Uterus (tissue), 2 donors: ENCODE measurements at regions not wholly inside any gene's neighbourhood (a gene's known extent, or its start where the extent isn't known, plus 50 kb on each side); places are given as distances from the start of the nearest gene placed in this dataset.

Experiments
- POLR2A ChIP-seq, 2 donors: fragments of 450-650 bp; IDR thresholded peaks; one replicate each; pipeline ENCODE4 v1.6.1; 2016; ENCODE audit warnings: antibody characterized with exemption in 2 of 2, mild to moderate bottlenecking in 1 of 2, moderate library complexity in 1 of 2
- TF ChIP-seq, protein P1 (sequence below), 4 experiments: fragments of 200-600 bp in 2 of 4; fragments of 450-650 bp in 2 of 4; sonication (generic) in 2 of 4; IDR thresholded peaks; one replicate each; pipeline ENCODE4 v1.5.1; 2016 to 2019; ENCODE audit warnings: antibody characterized with exemption in 4 of 4, mild to moderate bottlenecking in 2 of 4, moderate library complexity in 1 of 4

DNA sequence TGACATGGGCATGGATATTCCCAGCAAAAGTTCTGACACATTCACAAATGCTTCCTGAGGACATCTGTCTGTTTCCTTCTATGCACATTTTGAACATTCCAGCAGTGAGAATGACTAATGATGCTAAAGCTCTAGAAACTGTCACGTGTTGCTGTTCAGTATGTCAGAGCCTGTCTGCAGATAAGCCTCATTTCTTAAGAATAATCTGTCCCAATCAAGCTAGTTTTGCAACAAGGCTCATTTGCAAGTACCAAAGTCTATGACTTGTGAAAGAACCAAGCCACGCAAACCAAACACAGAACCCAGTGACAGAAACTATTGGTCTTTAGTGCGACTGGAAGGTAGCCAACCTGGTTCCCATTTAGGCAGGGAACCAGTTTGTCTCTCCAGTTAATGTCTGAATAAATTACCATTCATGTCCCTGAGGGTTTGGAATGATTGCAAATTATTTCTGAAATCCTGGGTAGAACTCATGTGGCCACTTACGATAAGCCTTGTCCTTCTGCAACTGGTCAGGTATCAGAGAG lies 178.5 kb downstream of the C9orf152 start:
- TF ChIP-seq, protein P1, sequence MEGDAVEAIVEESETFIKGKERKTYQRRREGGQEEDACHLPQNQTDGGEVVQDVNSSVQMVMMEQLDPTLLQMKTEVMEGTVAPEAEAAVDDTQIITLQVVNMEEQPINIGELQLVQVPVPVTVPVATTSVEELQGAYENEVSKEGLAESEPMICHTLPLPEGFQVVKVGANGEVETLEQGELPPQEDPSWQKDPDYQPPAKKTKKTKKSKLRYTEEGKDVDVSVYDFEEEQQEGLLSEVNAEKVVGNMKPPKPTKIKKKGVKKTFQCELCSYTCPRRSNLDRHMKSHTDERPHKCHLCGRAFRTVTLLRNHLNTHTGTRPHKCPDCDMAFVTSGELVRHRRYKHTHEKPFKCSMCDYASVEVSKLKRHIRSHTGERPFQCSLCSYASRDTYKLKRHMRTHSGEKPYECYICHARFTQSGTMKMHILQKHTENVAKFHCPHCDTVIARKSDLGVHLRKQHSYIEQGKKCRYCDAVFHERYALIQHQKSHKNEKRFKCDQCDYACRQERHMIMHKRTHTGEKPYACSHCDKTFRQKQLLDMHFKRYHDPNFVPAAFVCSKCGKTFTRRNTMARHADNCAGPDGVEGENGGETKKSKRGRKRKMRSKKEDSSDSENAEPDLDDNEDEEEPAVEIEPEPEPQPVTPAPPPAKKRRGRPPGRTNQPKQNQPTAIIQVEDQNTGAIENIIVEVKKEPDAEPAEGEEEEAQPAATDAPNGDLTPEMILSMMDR (IDR thresholded peaks at IDR 0.05), result no peak
- TF ChIP-seq POLR2A (IDR thresholded peaks at IDR 0.05), result no peak
